PC-9 (cell line): ENCODE measurements at regions not wholly inside any gene's neighbourhood (a gene's known extent, or its start where the extent isn't known, plus 50 kb on each side); places are given as distances from the start of the nearest gene placed in this dataset.

Experiments used
- BruUV-seq: library from RNA; stranded (reverse); fragments of 400-500 nt; replicated peaks from 2 replicates; lab custom pipeline; 2021; lab: Mats Ljungman, UMichigan
- CTCF ChIA-PET: fragments of 300-600 bp; sonication (Branson Sonifier 250); formaldehyde crosslinking; loops from one replicate; lab custom pipeline; 2022; ENCODE audit warnings: antibody characterized with exemption; lab: Charles Lee
- POLR2A ChIA-PET: fragments of 300-600 bp; sonication (Branson Sonifier 250); formaldehyde crosslinking; loops from one replicate; lab custom pipeline; 2022; ENCODE audit warnings: antibody characterized with exemption; ENCODE audit not compliant: unreplicated experiment; lab: Charles Lee
- DNase-seq, 2 experiments: peaks; one replicate each; pipeline versions ENCODE4 v3.0.0 to v3.0.0-alpha.2; 2015 to 2022; ENCODE audit warnings: mixed read lengths in 1 of 2
- H2AFZ ChIP-seq: fragments of 200-600 bp; sonication (generic); 2 replicates; pipeline ENCODE4 v1.8.1; 2017; ENCODE audit warnings: antibody characterized with exemption
- H3F3A ChIP-seq: fragments of 200-600 bp; sonication (generic); 2 replicates; pipeline ENCODE4 v1.8.1; 2017; ENCODE audit warnings: antibody characterized with exemption, mild to moderate bottlenecking, low read depth; ENCODE audit not compliant: insufficient read depth
- H3K27ac ChIP-seq: fragments of 200-600 bp; sonication (generic); 2 replicates; pipeline ENCODE4 v1.6.1; 2016; ENCODE audit warnings: mixed run types
- H3K27me3 ChIP-seq: fragments of 200-600 bp; sonication (generic); 2 replicates; pipeline ENCODE4 v1.6.1; 2016; ENCODE audit warnings: low read depth, mixed run types; ENCODE audit not compliant: insufficient read depth
- H3K36me3 ChIP-seq: fragments of 200-600 bp; sonication (generic); 2 replicates; pipeline ENCODE4 v1.6.1; 2016; ENCODE audit warnings: low read depth, mixed run types
- H3K4me1 ChIP-seq: fragments of 200-600 bp; sonication (generic); replicated peaks from 2 replicates; pipeline ENCODE4 v1.6.1; 2016; ENCODE audit warnings: mixed run types; ENCODE audit not compliant: insufficient read depth
- H3K4me2 ChIP-seq: fragments of 200-600 bp; sonication (generic); 2 replicates; pipeline ENCODE4 v1.6.1; 2017; ENCODE audit warnings: mixed run types
- H3K4me3 ChIP-seq: fragments of 200-600 bp; sonication (generic); 2 replicates; pipeline ENCODE4 v1.6.1; 2016; ENCODE audit warnings: mixed run types
- H3K79me2 ChIP-seq: fragments of 200-600 bp; sonication (generic); 2 replicates; pipeline ENCODE4 v1.6.1; 2017; ENCODE audit warnings: low read depth, mixed run types
- H3K9me2 ChIP-seq: fragments of 200-600 bp; sonication (generic); 2 replicates; pipeline ENCODE4 v1.8.1; 2017; ENCODE audit warnings: mild to moderate bottlenecking; ENCODE audit not compliant: insufficient read depth
- H3K9me3 ChIP-seq: fragments of 200-600 bp; sonication (generic); 2 replicates; pipeline ENCODE4 v1.8.1; 2016; ENCODE audit warnings: low read depth; ENCODE audit not compliant: insufficient read depth
- H4K20me1 ChIP-seq: fragments of 200-600 bp; sonication (generic); 2 replicates; pipeline ENCODE4 v1.8.1; 2017; ENCODE audit not compliant: insufficient read depth
- EZH2 ChIP-seq: fragments of 200-600 bp; sonication (generic); IDR thresholded peaks from 2 replicates; pipeline ENCODE4 v1.8.0; 2017; ENCODE audit warnings: antibody characterized with exemption, low read depth
- intact Hi-C: fragments of 100-400 bp; cut with micrococcal nuclease; formaldehyde crosslinking; loops from one replicate; pipeline ENCODE4 v1.10.0; 2022; ENCODE audit not compliant: unreplicated experiment
- TF ChIP-seq, protein P1 (sequence below): fragments of 200-600 bp; sonication (generic); conservative IDR thresholded peaks from 2 replicates; pipeline ENCODE4 v1.6.1; 2017; ENCODE audit warnings: mixed run types, antibody characterized with exemption, mild to moderate bottlenecking, moderate library complexity

DNA sequence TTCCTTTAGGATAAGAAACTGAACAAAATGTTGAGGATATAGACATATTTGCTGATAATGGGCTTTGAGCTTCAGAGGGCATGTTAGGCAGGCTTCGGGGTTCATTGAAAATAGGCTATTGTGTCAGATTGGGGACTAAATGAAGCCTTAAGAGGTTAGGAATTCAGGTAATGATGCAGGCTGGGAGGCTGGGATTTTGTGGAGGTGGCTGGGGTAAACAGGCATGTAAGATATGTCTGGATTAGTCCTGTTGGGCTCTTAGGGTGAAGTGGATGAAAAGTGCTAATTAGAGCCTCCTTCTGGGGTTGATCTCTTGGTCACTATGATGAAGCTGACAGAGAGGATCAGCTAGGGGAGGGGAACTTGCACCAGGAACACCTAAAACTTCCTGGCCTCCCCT, 80.2 kb upstream of the ESX1 start:
- Histone ChIP-seq H3K4me1 (peaks cover 74% of the 10 kb centered on the region), H3K9me2 (no peaks in the 10 kb centered on the region), H2AFZ (0 out of 2 replicates have a peak overlapping the region, but pooled peaks have one; percentile 32), H3K9me3 (0 out of 2 replicates have a peak, but pooled peaks cover 1% of the 10 kb centered on the region), H3K27me3 (no peaks in the 10 kb centered on the region), H3K4me3 (no peak overlapping the region), H3K36me3 (0 out of 2 replicates have a peak, but pooled peaks cover 4% of the 10 kb centered on the region), H3K27ac (peak overlapping the region; percentile 90), H4K20me1 (no peaks in the 10 kb centered on the region), H3K4me2 (peak overlapping the region; percentile 56), H3F3A (peaks cover 46% of the 10 kb centered on the region), H3K79me2 (no peaks in the 10 kb centered on the region)
- CTCF ChIA-PET, result no interaction called here
- POLR2A ChIA-PET, result no interaction called here
- no peak for TF ChIP-seq EZH2
- no peak for DNase-seq
- intact Hi-C loops, result loop anchor here (2.0 to 5.0 kb wide), 2 partner anchors 20 to 97 kb away; no protein-coding TSS in a partner anchor
- BruUV-seq, result no TSS peak

DNA sequence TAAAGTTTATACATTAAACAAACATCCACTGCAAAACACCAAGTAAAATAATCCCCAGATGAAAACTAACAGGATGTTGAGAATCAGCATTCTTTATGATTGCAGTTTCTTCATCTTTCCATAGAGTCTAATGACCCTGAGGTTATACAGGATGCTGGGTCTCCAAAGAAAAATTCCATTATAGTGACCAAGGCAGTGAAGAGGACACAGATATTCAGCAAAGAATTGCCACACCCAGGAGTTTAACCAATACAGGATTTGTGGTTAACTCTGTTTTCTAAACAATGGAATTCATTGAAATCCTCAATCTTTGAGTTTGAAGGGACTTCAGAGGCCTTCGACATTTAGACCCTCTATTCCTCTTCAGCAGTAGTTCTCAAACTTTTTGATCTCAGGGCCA, 76.2 kb upstream of the ESX1 start:
- Histone ChIP-seq H3K36me3 (no peaks in the 10 kb centered on the region), H3K9me2 (no peaks in the 10 kb centered on the region), H3K27ac (peak overlapping the region; percentile 84), H3K4me2 (peak overlapping the region; percentile 61), H2AFZ (no peak overlapping the region), H3F3A (peaks cover 52% of the 10 kb centered on the region), H3K79me2 (no peaks in the 10 kb centered on the region), H3K4me3 (no peak overlapping the region), H3K9me3 (no peaks in the 10 kb centered on the region), H4K20me1 (no peaks in the 10 kb centered on the region), H3K4me1 (peaks cover 94% of the 10 kb centered on the region), H3K27me3 (no peaks in the 10 kb centered on the region)
- CTCF ChIA-PET, result interaction anchor here (0.6 kb wide), 1 partner anchor 13 kb away, joined by 4 read pairs; no protein-coding TSS in a partner anchor
- no peak for TF ChIP-seq EZH2
- TF ChIP-seq, protein P1, sequence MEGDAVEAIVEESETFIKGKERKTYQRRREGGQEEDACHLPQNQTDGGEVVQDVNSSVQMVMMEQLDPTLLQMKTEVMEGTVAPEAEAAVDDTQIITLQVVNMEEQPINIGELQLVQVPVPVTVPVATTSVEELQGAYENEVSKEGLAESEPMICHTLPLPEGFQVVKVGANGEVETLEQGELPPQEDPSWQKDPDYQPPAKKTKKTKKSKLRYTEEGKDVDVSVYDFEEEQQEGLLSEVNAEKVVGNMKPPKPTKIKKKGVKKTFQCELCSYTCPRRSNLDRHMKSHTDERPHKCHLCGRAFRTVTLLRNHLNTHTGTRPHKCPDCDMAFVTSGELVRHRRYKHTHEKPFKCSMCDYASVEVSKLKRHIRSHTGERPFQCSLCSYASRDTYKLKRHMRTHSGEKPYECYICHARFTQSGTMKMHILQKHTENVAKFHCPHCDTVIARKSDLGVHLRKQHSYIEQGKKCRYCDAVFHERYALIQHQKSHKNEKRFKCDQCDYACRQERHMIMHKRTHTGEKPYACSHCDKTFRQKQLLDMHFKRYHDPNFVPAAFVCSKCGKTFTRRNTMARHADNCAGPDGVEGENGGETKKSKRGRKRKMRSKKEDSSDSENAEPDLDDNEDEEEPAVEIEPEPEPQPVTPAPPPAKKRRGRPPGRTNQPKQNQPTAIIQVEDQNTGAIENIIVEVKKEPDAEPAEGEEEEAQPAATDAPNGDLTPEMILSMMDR, result no peak
- DNase-seq, result peak in 1 of 2 experiments; percentile 88
- intact Hi-C loops, result loop anchor here (5.0 kb wide), 1 partner anchor 101 kb away; no protein-coding TSS in a partner anchor
- POLR2A ChIA-PET, result no interaction called here
- no TSS peak for BruUV-seq

DNA sequence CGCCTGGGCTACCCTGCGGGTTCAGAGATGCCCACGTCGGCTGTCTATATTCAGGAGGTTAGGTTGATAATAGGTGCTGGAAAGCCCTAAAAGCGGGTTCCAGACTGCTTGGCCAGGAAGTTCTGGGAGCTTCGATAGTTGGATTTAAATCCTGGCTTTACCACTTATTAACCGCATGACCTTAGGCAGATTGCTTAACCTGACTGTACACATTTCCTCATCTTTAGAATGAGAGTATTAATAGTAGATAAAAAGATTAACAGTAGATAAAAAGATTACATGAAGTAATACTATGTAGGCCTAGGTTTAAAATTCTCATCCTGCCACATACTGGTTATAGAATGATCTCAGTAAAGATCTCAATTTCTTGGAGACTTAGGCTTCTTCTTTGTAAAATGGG, 75.0 kb upstream of the ESX1 start:
- H3K27me3 ChIP-seq, result no peaks in the 10 kb centered on the region
- TF ChIP-seq, protein P1, result no peak
- no peak for TF ChIP-seq EZH2
- peak overlapping the region; percentile 60 for H2AFZ ChIP-seq
- H3K79me2 ChIP-seq, result no peaks in the 10 kb centered on the region
- no peaks in the 10 kb centered on the region for H4K20me1 ChIP-seq
- H3K4me2 ChIP-seq, result peak overlapping the region; percentile 61
- no peak overlapping the region for H3K4me3 ChIP-seq
- peaks cover 53% of the 10 kb centered on the region for H3F3A ChIP-seq
- no peaks in the 10 kb centered on the region for H3K9me2 ChIP-seq
- DNase-seq, result peak in 1 of 2 experiments; percentile 77
- CTCF ChIA-PET, result no interaction called here
- intact Hi-C loops, result loop anchor here (5.0 kb wide), 1 partner anchor 103 kb away; no protein-coding TSS in a partner anchor
- peaks cover 94% of the 10 kb centered on the region for H3K4me1 ChIP-seq
- POLR2A ChIA-PET, result no interaction called here
- H3K27ac ChIP-seq, result peak overlapping the region; percentile 84
- H3K9me3 ChIP-seq, result no peaks in the 10 kb centered on the region
- H3K36me3 ChIP-seq, result no peaks in the 10 kb centered on the region
- BruUV-seq, result no TSS peak
